Activated naive CD8-positive, alpha-beta T cell treated with anti-CD3 and anti-CD28 coated beads, Interleukin-2, amount 50 U/mL, for 24 hours (primary cell): ENCODE measurements at regions not wholly inside any gene's neighbourhood (a gene's known extent, or its start where the extent isn't known, plus 50 kb on each side); places are given as distances from the start of the nearest gene placed in this dataset.

Source experiments
- ATAC-seq: fragments of 150-1000 bp; cut with Tn5 transposase; one replicate; pipeline ENCODE4 v1.10.0; 2021
- DNase-seq: peaks from one replicate; pipeline ENCODE4 v3.0.0; 2021
- H3K27ac Mint-ChIP-seq: one replicate; pipeline ENCODE4 v1.8.0; 2021; ENCODE audit warnings: mild to moderate bottlenecking, mixed read lengths
- H3K27me3 Mint-ChIP-seq: one replicate; pipeline ENCODE4 v1.8.0; 2021; ENCODE audit warnings: mixed read lengths
- H3K36me3 Mint-ChIP-seq: one replicate; pipeline ENCODE4 v1.8.0; 2021; ENCODE audit warnings: low read depth, mixed read lengths
- H3K4me1 Mint-ChIP-seq: one replicate; pipeline ENCODE4 v1.8.0; 2021; ENCODE audit warnings: mixed read lengths
- H3K4me3 Mint-ChIP-seq: one replicate; pipeline ENCODE4 v1.8.0; 2021; ENCODE audit warnings: mild to moderate bottlenecking, moderate library complexity, mixed read lengths
- H3K9me3 Mint-ChIP-seq: one replicate; pipeline ENCODE4 v1.8.0; 2021; ENCODE audit warnings: mixed read lengths

DNA sequence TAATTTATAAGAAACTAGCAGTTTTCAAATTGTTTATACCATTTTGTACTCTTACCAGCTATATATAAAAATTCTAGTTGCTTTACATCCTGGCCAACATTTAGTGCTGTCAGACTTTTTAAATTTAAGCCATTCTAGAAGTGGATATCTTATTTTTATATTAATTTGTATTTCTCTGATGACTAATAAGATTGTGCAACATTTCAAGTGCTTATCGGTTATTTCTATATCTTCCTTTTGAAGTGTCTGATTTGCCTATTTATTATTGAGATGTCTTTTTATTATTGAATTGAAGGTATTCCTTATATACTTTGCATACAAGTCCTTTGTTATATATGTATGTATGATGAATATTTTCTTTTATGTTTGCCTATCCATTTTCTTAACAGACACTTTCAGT lies 324.0 kb downstream of the ELAVL2 start:
- no peaks in the 10 kb centered on the region for H3K4me1 Mint-ChIP-seq

GRCh38 chr9:23522952-23523351 lies 303.1 kb downstream of the ELAVL2 start:
- Mint-ChIP-seq H3K27ac (no peak overlapping the region), H3K27me3 (no peaks in the 10 kb centered on the region), H3K36me3 (no peaks in the 10 kb centered on the region), H3K4me3 (no peak overlapping the region), H3K9me3 (peaks cover 22% of the 10 kb centered on the region), H3K4me1 (no peaks in the 10 kb centered on the region)
- ATAC-seq (no peak), DNase-seq (no peak)

More for the DNA sequence above, 324.0 kb downstream of the ELAVL2 start:
- H3K27me3 Mint-ChIP-seq = no peaks in the 10 kb centered on the region
- peaks cover 2% of the 10 kb centered on the region for H3K36me3 Mint-ChIP-seq
- H3K27ac Mint-ChIP-seq = no peak overlapping the region
- ATAC-seq (no peak), DNase-seq (no peak)
- peaks cover 12% of the 10 kb centered on the region for H3K9me3 Mint-ChIP-seq
- no peak overlapping the region for H3K4me3 Mint-ChIP-seq

DNA sequence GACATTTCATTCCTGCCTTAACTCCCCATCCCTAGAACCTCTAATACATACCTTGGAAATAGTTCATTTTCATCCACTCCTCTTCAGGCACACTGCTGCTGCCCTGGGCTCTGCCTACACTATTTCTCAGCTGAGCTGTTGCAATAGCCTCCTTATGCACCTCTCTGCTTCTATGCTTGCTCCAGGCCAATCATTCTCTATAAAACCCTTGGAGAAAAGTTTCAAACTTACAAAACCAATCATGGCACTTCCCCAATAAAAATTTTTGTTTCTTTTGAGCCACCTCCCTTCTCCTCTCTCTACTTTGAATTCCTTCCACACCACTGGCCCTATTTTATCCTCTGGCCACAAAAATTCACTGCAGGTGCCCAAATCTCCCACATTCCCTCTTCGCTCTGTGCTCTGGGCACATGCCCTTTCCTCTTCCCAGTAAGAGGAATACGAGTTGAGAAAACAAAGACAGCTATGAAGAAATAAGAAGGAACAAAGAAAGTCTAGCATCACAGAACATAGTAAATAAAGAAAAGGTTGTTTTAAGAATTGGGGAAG lies 301.4 kb downstream of the ELAVL2 start:
- H3K4me3 Mint-ChIP-seq = no peak overlapping the region
- peaks cover 21% of the 10 kb centered on the region for H3K9me3 Mint-ChIP-seq
- no peak overlapping the region for H3K27ac Mint-ChIP-seq
- DNase-seq (no peak), ATAC-seq (no peak)
- no peaks in the 10 kb centered on the region for H3K27me3 Mint-ChIP-seq
- no peaks in the 10 kb centered on the region for H3K36me3 Mint-ChIP-seq
- H3K4me1 Mint-ChIP-seq = no peaks in the 10 kb centered on the region

GRCh38 chr9:23526806-23527205 lies 299.2 kb downstream of the ELAVL2 start:
- DNase-seq (no peak), ATAC-seq (no peak)
- Mint-ChIP-seq H3K27me3 (no peaks in the 10 kb centered on the region), H3K27ac (no peak overlapping the region), H3K9me3 (peaks cover 23% of the 10 kb centered on the region), H3K4me3 (no peak overlapping the region), H3K36me3 (no peaks in the 10 kb centered on the region), H3K4me1 (no peaks in the 10 kb centered on the region)

GRCh38 chr9:23532282-23532681 lies 293.8 kb downstream of the ELAVL2 start:
- no peak overlapping the region for H3K27ac Mint-ChIP-seq
- no peak overlapping the region for H3K4me3 Mint-ChIP-seq
- DNase-seq = no peak
- peaks cover 15% of the 10 kb centered on the region for H3K9me3 Mint-ChIP-seq
- H3K4me1 Mint-ChIP-seq = no peaks in the 10 kb centered on the region
- ATAC-seq = no peak
- peaks cover 4% of the 10 kb centered on the region for H3K27me3 Mint-ChIP-seq
- H3K36me3 Mint-ChIP-seq = no peaks in the 10 kb centered on the region

DNA sequence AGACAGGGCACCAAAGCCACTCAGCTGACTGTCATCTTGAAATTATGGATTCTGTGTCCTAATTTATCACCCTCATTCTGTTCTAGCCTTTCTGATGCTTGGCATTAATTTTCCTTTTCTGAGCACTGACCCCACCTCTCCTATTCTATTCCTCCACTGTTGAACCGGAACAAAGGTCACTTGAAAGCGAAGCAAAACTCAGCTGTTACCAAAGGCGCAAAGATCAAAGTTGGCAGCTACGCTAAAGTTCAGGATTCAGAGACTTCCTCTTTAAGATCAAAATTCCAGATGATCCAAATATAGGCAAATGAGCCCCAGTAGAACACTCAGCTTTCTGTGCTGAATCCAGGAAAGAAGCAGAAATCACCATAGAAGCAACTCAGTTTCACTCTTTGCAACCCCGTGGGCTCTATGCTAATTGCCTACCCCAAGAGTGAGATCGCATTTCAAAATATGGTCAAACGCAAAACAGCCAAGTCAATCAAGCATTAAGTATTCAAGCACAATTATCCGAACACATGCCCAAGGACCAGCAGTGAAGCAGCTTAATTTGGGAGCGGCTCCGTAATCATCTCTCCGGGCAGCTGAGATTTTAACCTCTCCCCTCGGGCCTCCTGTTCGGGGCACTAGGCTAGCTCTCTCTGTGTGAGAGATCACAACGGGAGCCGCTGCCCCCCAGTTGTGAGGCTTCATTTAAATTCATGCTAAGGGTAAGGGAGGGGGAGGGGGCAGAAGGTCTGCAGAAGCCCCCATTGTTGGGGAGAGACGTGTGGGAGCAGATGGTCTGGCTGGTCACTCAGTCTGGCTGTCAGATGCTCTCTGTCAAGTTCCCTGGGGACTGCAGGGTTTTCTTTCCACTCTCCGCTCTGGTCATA lies 288.6 kb downstream of the ELAVL2 start:
- ATAC-seq (no peak), DNase-seq (no peak)
- no peaks in the 10 kb centered on the region for H3K36me3 Mint-ChIP-seq
- H3K27me3 Mint-ChIP-seq = peaks cover 7% of the 10 kb centered on the region
- no peak overlapping the region for H3K4me3 Mint-ChIP-seq
- H3K27ac Mint-ChIP-seq = no peak overlapping the region
- H3K4me1 Mint-ChIP-seq = peaks cover 2% of the 10 kb centered on the region
- peaks cover 4% of the 10 kb centered on the region for H3K9me3 Mint-ChIP-seq

GRCh38 chr9:23538067-23538402 lies 288.0 kb downstream of the ELAVL2 start:
- H3K27me3 Mint-ChIP-seq = peaks cover 7% of the 10 kb centered on the region
- no peak overlapping the region for H3K27ac Mint-ChIP-seq
- ATAC-seq = no peak
- DNase-seq = no peak
- H3K9me3 Mint-ChIP-seq = peaks cover 6% of the 10 kb centered on the region
- no peak overlapping the region for H3K4me3 Mint-ChIP-seq
- H3K4me1 Mint-ChIP-seq = peaks cover 2% of the 10 kb centered on the region
- H3K36me3 Mint-ChIP-seq = no peaks in the 10 kb centered on the region

GRCh38 chr9:23538461-23539003 lies 287.5 kb downstream of the ELAVL2 start:
- H3K27me3 Mint-ChIP-seq = peaks cover 7% of the 10 kb centered on the region
- no peak for ATAC-seq
- H3K27ac Mint-ChIP-seq = no peak overlapping the region
- H3K4me3 Mint-ChIP-seq = no peak overlapping the region
- H3K9me3 Mint-ChIP-seq = peaks cover 6% of the 10 kb centered on the region
- peaks cover 2% of the 10 kb centered on the region for H3K4me1 Mint-ChIP-seq
- H3K36me3 Mint-ChIP-seq = no peaks in the 10 kb centered on the region
- no peak for DNase-seq

DNA sequence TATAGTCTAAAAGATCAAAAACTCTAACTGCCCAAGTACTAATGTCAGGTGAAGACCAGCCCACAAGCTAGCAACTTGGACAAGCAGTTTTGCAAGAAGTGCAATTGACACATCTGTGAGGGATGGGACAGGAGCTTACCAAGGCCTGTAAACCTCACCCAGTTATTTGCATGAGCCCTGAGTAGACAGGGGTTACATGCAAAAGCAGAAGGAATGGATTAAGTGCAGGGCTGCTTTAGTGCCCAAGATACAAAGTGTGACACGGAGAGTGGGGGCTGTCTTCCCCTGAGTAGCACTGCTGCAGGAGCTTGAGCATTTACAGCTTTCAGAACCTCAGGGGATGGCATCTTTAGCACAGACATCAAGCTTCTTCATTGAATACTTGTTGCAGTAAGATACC lies 286.7 kb downstream of the ELAVL2 start:
- peaks cover 6% of the 10 kb centered on the region for H3K9me3 Mint-ChIP-seq
- peaks cover 2% of the 10 kb centered on the region for H3K4me1 Mint-ChIP-seq
- DNase-seq = no peak

DNA sequence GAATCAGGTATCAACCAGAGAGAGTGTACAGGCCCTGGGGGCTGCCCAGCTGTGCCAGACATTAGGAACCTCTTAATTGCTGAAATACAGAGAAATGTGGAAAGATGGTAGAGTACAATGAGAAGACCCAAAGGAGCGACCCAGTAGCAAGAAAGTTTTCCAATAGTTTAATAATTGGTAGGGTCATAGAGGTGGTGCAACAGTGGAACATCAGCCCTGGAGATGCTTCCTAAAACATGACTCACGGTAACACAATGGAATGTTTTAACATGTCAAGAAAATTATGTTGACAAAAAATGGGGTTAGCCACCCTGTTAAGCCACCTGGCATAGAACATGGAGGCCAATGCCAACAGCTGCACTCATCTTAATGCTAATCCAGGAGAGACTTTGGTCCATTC lies 284.1 kb downstream of the ELAVL2 start:
- DNase-seq = no peak
- peaks cover 2% of the 10 kb centered on the region for H3K4me1 Mint-ChIP-seq
- H3K4me3 Mint-ChIP-seq = no peak overlapping the region
- peaks cover 15% of the 10 kb centered on the region for H3K9me3 Mint-ChIP-seq
- H3K27me3 Mint-ChIP-seq = peaks cover 6% of the 10 kb centered on the region
- no peak overlapping the region for H3K27ac Mint-ChIP-seq
- no peak for ATAC-seq
- H3K36me3 Mint-ChIP-seq = no peaks in the 10 kb centered on the region

More for the DNA sequence above, 286.7 kb downstream of the ELAVL2 start:
- no peak for ATAC-seq
- no peak overlapping the region for H3K4me3 Mint-ChIP-seq
- no peaks in the 10 kb centered on the region for H3K36me3 Mint-ChIP-seq
- H3K27me3 Mint-ChIP-seq = peaks cover 7% of the 10 kb centered on the region
- no peak overlapping the region for H3K27ac Mint-ChIP-seq

DNA sequence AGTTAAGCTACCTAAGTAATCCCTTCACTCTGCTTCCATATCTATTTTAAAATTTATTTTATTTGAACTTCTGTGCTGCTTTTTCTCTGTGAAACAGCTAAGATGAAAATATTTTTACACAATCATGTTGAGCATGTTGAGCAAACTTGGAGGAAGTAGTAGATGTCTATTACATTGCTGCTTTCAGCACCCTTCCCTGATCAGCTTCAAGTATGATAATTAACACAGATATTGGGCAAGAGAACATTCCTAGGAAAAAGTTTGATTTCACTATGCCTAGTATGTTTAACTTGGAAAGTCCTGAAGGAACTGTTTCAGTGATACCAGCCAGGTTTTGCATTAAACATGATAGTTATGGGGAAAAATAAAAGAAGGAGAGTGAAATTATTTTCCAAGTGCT lies 283.6 kb downstream of the ELAVL2 start:
- Mint-ChIP-seq H3K36me3 (no peaks in the 10 kb centered on the region), H3K9me3 (peaks cover 15% of the 10 kb centered on the region), H3K4me1 (peaks cover 2% of the 10 kb centered on the region), H3K27ac (no peak overlapping the region), H3K27me3 (peaks cover 1% of the 10 kb centered on the region), H3K4me3 (no peak overlapping the region)
- ATAC-seq (no peak), DNase-seq (no peak)

GRCh38 chr9:23542927-23543326 lies 283.1 kb downstream of the ELAVL2 start:
- DNase-seq (no peak), ATAC-seq (no peak)
- Mint-ChIP-seq H3K36me3 (no peaks in the 10 kb centered on the region), H3K4me1 (peaks cover 2% of the 10 kb centered on the region), H3K27ac (no peak overlapping the region), H3K4me3 (no peak overlapping the region), H3K27me3 (no peaks in the 10 kb centered on the region), H3K9me3 (peaks cover 17% of the 10 kb centered on the region)

- Mint-ChIP-seq H3K27ac (no peak overlapping the region), H3K4me3 (no peak overlapping the region)
These were observed 282.6 kb downstream of the ELAVL2 start for GRCh38 chr9:23543419-23543818.

DNA sequence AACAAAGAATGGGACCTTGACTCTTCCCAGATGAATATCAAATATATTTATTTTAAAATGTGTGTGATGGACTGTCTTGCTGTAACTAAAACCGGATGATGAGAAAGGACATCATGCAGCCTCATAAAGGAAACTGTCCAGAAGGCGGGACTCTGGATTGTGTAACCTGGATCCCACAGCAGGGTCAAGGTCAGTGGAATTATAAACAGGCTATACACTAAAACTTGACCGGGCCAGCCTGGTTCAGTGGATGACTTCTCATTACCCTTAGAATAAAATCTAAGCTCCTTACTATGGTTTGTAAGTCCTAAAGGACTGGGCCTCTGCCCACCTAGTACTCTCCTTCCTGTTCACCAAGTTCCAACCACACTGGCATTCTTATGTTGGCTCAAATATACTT lies 280.3 kb downstream of the ELAVL2 start:
- ATAC-seq (no peak), DNase-seq (no peak)
- Mint-ChIP-seq H3K27ac (no peak overlapping the region), H3K9me3 (peaks cover 16% of the 10 kb centered on the region), H3K4me1 (no peaks in the 10 kb centered on the region), H3K36me3 (no peaks in the 10 kb centered on the region), H3K4me3 (no peak overlapping the region), H3K27me3 (no peaks in the 10 kb centered on the region)

More at GRCh38 chr9:23543419-23543818, 282.6 kb downstream of the ELAVL2 start:
- no peak for DNase-seq
- Mint-ChIP-seq H3K27me3 (no peaks in the 10 kb centered on the region), H3K36me3 (no peaks in the 10 kb centered on the region), H3K9me3 (peaks cover 19% of the 10 kb centered on the region), H3K4me1 (no peaks in the 10 kb centered on the region)
- no peak for ATAC-seq

- H3K27me3 Mint-ChIP-seq = no peaks in the 10 kb centered on the region
- no peaks in the 10 kb centered on the region for H3K4me1 Mint-ChIP-seq
- ATAC-seq = no peak
- H3K36me3 Mint-ChIP-seq = no peaks in the 10 kb centered on the region
- no peak overlapping the region for H3K4me3 Mint-ChIP-seq
- no peak for DNase-seq
- H3K9me3 Mint-ChIP-seq = peaks cover 12% of the 10 kb centered on the region
- no peak overlapping the region for H3K27ac Mint-ChIP-seq
These were observed 274.7 kb downstream of the ELAVL2 start for GRCh38 chr9:23551311-23551721.
